H9 (cell line): ENCODE measurements at regions not wholly inside any gene's neighbourhood (a gene's known extent, or its start where the extent isn't known, plus 50 kb on each side); places are given as distances from the start of the nearest gene placed in this dataset.

Experiments used
- DNase-seq: peaks from one replicate; pipeline ENCODE4 v3.0.0-alpha.2; 2017
- H2AFZ ChIP-seq: one replicate; pipeline ENCODE4 v1.6.1; 2013; ENCODE audit warnings: mild to moderate bottlenecking, low read length, control low read depth, moderate library complexity
- H2AK5ac ChIP-seq: 2 replicates; pipeline ENCODE4 v1.6.1; 2013; ENCODE audit warnings: low read length, control low read depth, mixed read lengths; ENCODE audit not compliant: insufficient read length
- H2BK120ac ChIP-seq: one replicate; pipeline ENCODE4 v1.6.1; 2013; ENCODE audit warnings: low read depth, mild to moderate bottlenecking, low read length, control low read depth, inconsistent platforms; ENCODE audit not compliant: poor library complexity, severe bottlenecking
- H2BK12ac ChIP-seq: 2 replicates; pipeline ENCODE4 v1.6.1; 2013; ENCODE audit warnings: low read length, control low read depth, mixed read lengths, low read depth; ENCODE audit not compliant: insufficient read length
- H2BK15ac ChIP-seq: 2 replicates; pipeline ENCODE4 v1.6.1; 2013; ENCODE audit warnings: low read depth, low read length, control low read depth
- H2BK20ac ChIP-seq: one replicate; pipeline ENCODE4 v1.6.1; 2013; ENCODE audit warnings: low read depth, mild to moderate bottlenecking, low read length, control low read depth, inconsistent platforms; ENCODE audit not compliant: poor library complexity, severe bottlenecking
- H2BK5ac ChIP-seq: 2 replicates; pipeline ENCODE4 v1.6.1; 2013; ENCODE audit warnings: low read length, control low read depth, mixed read lengths; ENCODE audit not compliant: insufficient read length
- H3K14ac ChIP-seq: 2 replicates; pipeline ENCODE4 v1.6.1; 2013; ENCODE audit warnings: low read length, control low read depth; ENCODE audit not compliant: insufficient read depth
- H3K18ac ChIP-seq: 2 replicates; pipeline ENCODE4 v1.6.1; 2013; ENCODE audit warnings: low read depth, mild to moderate bottlenecking, mixed read lengths, low read length, control low read depth; ENCODE audit not compliant: insufficient read length
- H3K23ac ChIP-seq: 2 replicates; pipeline ENCODE4 v1.6.1; 2013; ENCODE audit warnings: low read length, control low read depth, mixed read lengths, low read depth; ENCODE audit not compliant: insufficient read length
- H3K23me2 ChIP-seq: 2 replicates; pipeline ENCODE4 v1.6.1; 2013; ENCODE audit warnings: low read depth, mild to moderate bottlenecking, mixed read lengths, low read length, control low read depth; ENCODE audit not compliant: insufficient read length, poor library complexity, severe bottlenecking
- H3K27ac ChIP-seq: 2 replicates; pipeline ENCODE4 v1.5.1; 2013; ENCODE audit warnings: low read length, control low read depth, mixed read lengths, low read depth; ENCODE audit not compliant: insufficient read length
- H3K27me3 ChIP-seq: 2 replicates; pipeline ENCODE4 v1.6.1; 2013; ENCODE audit warnings: low read length, control low read depth, inconsistent platforms; ENCODE audit not compliant: insufficient read depth
- H3K4ac ChIP-seq: 2 replicates; pipeline ENCODE4 v1.6.1; 2013; ENCODE audit warnings: low read depth, mild to moderate bottlenecking, control low read depth, inconsistent platforms, low read length, moderate library complexity
- H3K4me1 ChIP-seq: 2 replicates; pipeline ENCODE4 v1.6.1; 2013; ENCODE audit warnings: low read length, control low read depth, inconsistent platforms; ENCODE audit not compliant: insufficient read depth
- H3K4me2 ChIP-seq: 2 replicates; pipeline ENCODE4 v1.6.1; 2013; ENCODE audit warnings: low read length, control low read depth, mixed read lengths; ENCODE audit not compliant: insufficient read length, insufficient read depth
- H3K56ac ChIP-seq: 2 replicates; pipeline ENCODE4 v1.6.1; 2013; ENCODE audit warnings: low read depth, mild to moderate bottlenecking, mixed read lengths, low read length, control low read depth; ENCODE audit not compliant: insufficient read length
- H3K79me1 ChIP-seq: 2 replicates; pipeline ENCODE4 v1.6.1; 2013; ENCODE audit warnings: low read depth, mild to moderate bottlenecking, moderate library complexity, low read length, control low read depth, inconsistent platforms; ENCODE audit not compliant: insufficient read depth, poor library complexity, severe bottlenecking
- H3K79me2 ChIP-seq: 2 replicates; pipeline ENCODE4 v1.6.1; 2013; ENCODE audit warnings: low read length, control low read depth, inconsistent platforms; ENCODE audit not compliant: insufficient read depth
- H3K9ac ChIP-seq: 2 replicates; pipeline ENCODE4 v1.6.1; 2013; ENCODE audit warnings: low read length, control low read depth, mixed read lengths; ENCODE audit not compliant: insufficient read length; ENCODE audit errors: extremely low read depth
- H3K9me3 ChIP-seq: one replicate; pipeline ENCODE4 v1.6.1; 2013; ENCODE audit warnings: low read depth, low read length, inconsistent platforms; ENCODE audit not compliant: control insufficient read depth
- H3T11ph ChIP-seq: one replicate; pipeline ENCODE4 v1.6.1; 2013; ENCODE audit warnings: mild to moderate bottlenecking, low read length, control low read depth, inconsistent platforms
- H4K20me1 ChIP-seq: one replicate; pipeline ENCODE4 v1.6.1; 2013; ENCODE audit not compliant: control insufficient read depth, insufficient read length, insufficient read depth
- H4K5ac ChIP-seq: 2 replicates; pipeline ENCODE4 v1.6.1; 2013; ENCODE audit warnings: low read depth, mild to moderate bottlenecking, mixed read lengths, low read length, control low read depth; ENCODE audit not compliant: insufficient read length
- H4K8ac ChIP-seq: replicated peaks from 2 replicates; pipeline ENCODE4 v1.6.1; 2013; ENCODE audit warnings: low read length, control low read depth, mixed read lengths, low read depth; ENCODE audit not compliant: insufficient read length
- H4K91ac ChIP-seq: 2 replicates; pipeline ENCODE4 v1.6.1; 2013; ENCODE audit warnings: low read depth, mild to moderate bottlenecking, moderate library complexity, mixed read lengths, low read length, control low read depth; ENCODE audit not compliant: insufficient read length
- H3K27ac Mint-ChIP-seq, 3 experiments: 2 replicates in 2 of 3; 3 replicates in 1 of 3; pipeline ENCODE4 v1.8.0; 2020 to 2021; ENCODE audit warnings: mixed read lengths in 3 of 3, mild to moderate bottlenecking in 1 of 3, moderate library complexity in 1 of 3
- H3K27me3 Mint-ChIP-seq: 2 replicates; pipeline ENCODE4 v1.8.0; 2021; ENCODE audit warnings: low read depth, mild to moderate bottlenecking, moderate library complexity, mixed read lengths
- H3K36me3 Mint-ChIP-seq, 3 experiments: 2 replicates in 2 of 3; 3 replicates in 1 of 3; pipeline ENCODE4 v1.8.0; 2020 to 2021; ENCODE audit warnings: low read depth in 3 of 3, mixed read lengths in 3 of 3; ENCODE audit not compliant: insufficient read depth in 1 of 3
- H3K4me1 Mint-ChIP-seq, 2 experiments: 2 replicates each; pipeline ENCODE4 v1.8.0; 2020; ENCODE audit warnings: mixed read lengths in 2 of 2
- H3K4me3 Mint-ChIP-seq, 2 experiments: 2 replicates in 1 of 2; 3 replicates in 1 of 2; pipeline ENCODE4 v1.8.0; 2020 to 2021; ENCODE audit warnings: mild to moderate bottlenecking in 2 of 2, mixed read lengths in 2 of 2, moderate library complexity in 1 of 2
- H3K9me3 Mint-ChIP-seq, 2 experiments: 2 replicates in 1 of 2; 3 replicates in 1 of 2; pipeline ENCODE4 v1.8.0; 2020; ENCODE audit warnings: mild to moderate bottlenecking in 2 of 2, mixed read lengths in 2 of 2, moderate library complexity in 1 of 2
- CTCF ChIP-seq: fragments of 200-600 bp; sonication (generic); conservative IDR thresholded peaks from 3 replicates; pipeline ENCODE4 v1.8.0; 2021; ENCODE audit warnings: antibody characterized with exemption, mild to moderate bottlenecking
- WGBS: extraction: QIAGEN DNeasy Blood & Tissue Kit; methylation state at CpG from one replicate; pipeline ENCODE4 v1.1.7; 2013; ENCODE audit warnings: missing lambda C conversion rate, low lambda C conversion rate, mixed read lengths; ENCODE audit not compliant: insufficient read length; ENCODE audit errors: extremely low coverage; 5-methylcytosine and 5-hydroxymethylcytosine counted together

- Histone ChIP-seq H2BK5ac (no peak overlapping the region), H3K79me2 (no peaks in the 10 kb centered on the region), H2BK15ac (no peak overlapping the region), H2AK5ac (no peak overlapping the region), H2BK12ac (no peak overlapping the region), H3K9ac (no peak overlapping the region), H3K14ac (no peak overlapping the region), H3K18ac (no peak overlapping the region), H3T11ph (no peak overlapping the region), H4K5ac (no peak overlapping the region), H3K23me2 (no peaks in the 10 kb centered on the region), H3K4ac (no peak overlapping the region), H3K9me3 (no peaks in the 10 kb centered on the region), H3K27ac (no peak overlapping the region), H3K4me2 (no peak overlapping the region), H4K91ac (no peak overlapping the region), H2BK120ac (no peak overlapping the region), H3K27me3 (no peaks in the 10 kb centered on the region), H3K23ac (no peak overlapping the region), H3K56ac (no peak overlapping the region), H3K79me1 (no peaks in the 10 kb centered on the region), H4K20me1 (no peaks in the 10 kb centered on the region), H4K8ac (no peak overlapping the region), H2BK20ac (no peak overlapping the region), H2AFZ (no peak overlapping the region), H3K4me1 (no peaks in the 10 kb centered on the region)
- Mint-ChIP-seq H3K36me3 (no peaks in the 10 kb centered on the region), H3K9me3 (no peaks in the 10 kb centered on the region), H3K27me3 (no peaks in the 10 kb centered on the region), H3K4me1 (peaks cover 6 to 10% of the 10 kb centered on the region in 2 experiments), H3K27ac (no peak overlapping the region), H3K4me3 (no peak overlapping the region)
- DNase-seq: no peak
- no CpG with 5 or more reads among the region's 1 CpG for WGBS
- no peak for TF ChIP-seq CTCF
These were observed 126.4 kb upstream of the SLC10A2 start for GRCh38 chr13:103192511-103193135.
